Heart left ventricle (tissue), 13 donors: ENCODE measurements at regions not wholly inside any gene's neighbourhood (a gene's known extent, or its start where the extent isn't known, plus 50 kb on each side); places are given as distances from the start of the nearest gene placed in this dataset.

Source experiments
- CTCF ChIP-seq, 12 donors: fragments of 200-600 bp; sonication (generic) in 4 of 12; IDR thresholded peaks; one replicate each; pipeline versions ENCODE4 v1.5.0 to v1.8.0; 2018 to 2022; ENCODE audit warnings: antibody characterized with exemption in 12 of 12, mild to moderate bottlenecking in 5 of 12
- POLR2A ChIP-seq, 2 donors: fragments of 450-650 bp; IDR thresholded peaks; one replicate each; pipeline ENCODE4 v1.6.1; 2017; ENCODE audit warnings: antibody characterized with exemption in 2 of 2, mild to moderate bottlenecking in 2 of 2, moderate library complexity in 2 of 2
- donor health status: ischemic (EF 13 %, LVEDD 7.1; RV severe dilation, severe dysfunction).
- donor health status: DM: no; HTN: yes; CAD: no.
- donor health status: DM: no; HTN: no; CAD: no.
- donor health status: ischemic (EF 25% LVEDD 6.9; RV normal size, moderate dysfunction).
- donor health status: ischemic (EF 25% LVEDD 5.7; RV mildly dilated, moderate dysfunction).
- donor health status: ischemic (EF 35%, LVEDD 5.7; RV mildly dilated, moderate dysfunction).
- donor health status: nonischemic (EF 11% LVEDD 7.7; RV severe dilation, severe dysfunction).
- donor health status: DM: yes; HTN: yes; CAD: no.
- donor health status: PGD.
- donor health status: ischemic (EF 29% LVEDD 5.4; RV normal size, mild dysfunction).
- donor health status: nonischemic (EF 23%, LVEDD 6.1; RV moderate dilation, normal function).

- TF ChIP-seq CTCF (IDR thresholded peaks at IDR 0.05), result no peak
- no peak for TF ChIP-seq POLR2A (IDR thresholded peaks at IDR 0.05)
Measured at GRCh38 chr11:41980741-41981140, 521.3 kb upstream of the LRRC4C start.
